ENCODE measurements at regions not wholly inside any gene's neighbourhood (a gene's known extent, or its start where the extent isn't known, plus 50 kb on each side); places are given as distances from the start of the nearest gene placed in this dataset.
A peak's percentile ranks its signal among the peaks of the same experiment; 100 is the strongest.

DNA sequence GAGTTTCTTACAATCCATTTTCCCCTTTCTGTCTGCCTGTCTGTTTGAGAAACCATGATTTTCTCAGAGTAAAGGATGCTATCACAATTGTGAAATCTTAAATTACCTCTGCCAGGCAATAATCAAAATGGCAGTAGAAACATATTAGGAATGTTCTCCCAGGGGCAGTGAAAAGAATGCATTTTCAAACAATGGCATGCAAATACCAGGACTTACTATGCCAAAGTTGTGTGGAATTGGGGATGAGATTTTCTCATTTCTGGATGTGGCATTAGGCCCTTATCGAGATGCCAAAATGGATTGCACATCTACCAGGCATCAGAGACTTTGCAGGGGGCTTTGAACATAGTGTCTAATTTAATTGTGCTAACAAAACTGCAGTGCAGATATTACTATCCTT, 821.4 kb downstream of the RNF144A start:
- TF ChIP-seq, protein P1, sequence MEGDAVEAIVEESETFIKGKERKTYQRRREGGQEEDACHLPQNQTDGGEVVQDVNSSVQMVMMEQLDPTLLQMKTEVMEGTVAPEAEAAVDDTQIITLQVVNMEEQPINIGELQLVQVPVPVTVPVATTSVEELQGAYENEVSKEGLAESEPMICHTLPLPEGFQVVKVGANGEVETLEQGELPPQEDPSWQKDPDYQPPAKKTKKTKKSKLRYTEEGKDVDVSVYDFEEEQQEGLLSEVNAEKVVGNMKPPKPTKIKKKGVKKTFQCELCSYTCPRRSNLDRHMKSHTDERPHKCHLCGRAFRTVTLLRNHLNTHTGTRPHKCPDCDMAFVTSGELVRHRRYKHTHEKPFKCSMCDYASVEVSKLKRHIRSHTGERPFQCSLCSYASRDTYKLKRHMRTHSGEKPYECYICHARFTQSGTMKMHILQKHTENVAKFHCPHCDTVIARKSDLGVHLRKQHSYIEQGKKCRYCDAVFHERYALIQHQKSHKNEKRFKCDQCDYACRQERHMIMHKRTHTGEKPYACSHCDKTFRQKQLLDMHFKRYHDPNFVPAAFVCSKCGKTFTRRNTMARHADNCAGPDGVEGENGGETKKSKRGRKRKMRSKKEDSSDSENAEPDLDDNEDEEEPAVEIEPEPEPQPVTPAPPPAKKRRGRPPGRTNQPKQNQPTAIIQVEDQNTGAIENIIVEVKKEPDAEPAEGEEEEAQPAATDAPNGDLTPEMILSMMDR (IDR thresholded peaks at IDR 0.05; ENCODE audit: low read depth, low read length) = no peak
- no peak for DNase-seq (ENCODE audit: low read depth in 2 of 2)
- H3K4me3 ChIP-seq (replicated peaks in 1 of 2; ENCODE audit: low read depth in 2 of 2, low read length in 2 of 2) = no peak overlapping the region

DNA sequence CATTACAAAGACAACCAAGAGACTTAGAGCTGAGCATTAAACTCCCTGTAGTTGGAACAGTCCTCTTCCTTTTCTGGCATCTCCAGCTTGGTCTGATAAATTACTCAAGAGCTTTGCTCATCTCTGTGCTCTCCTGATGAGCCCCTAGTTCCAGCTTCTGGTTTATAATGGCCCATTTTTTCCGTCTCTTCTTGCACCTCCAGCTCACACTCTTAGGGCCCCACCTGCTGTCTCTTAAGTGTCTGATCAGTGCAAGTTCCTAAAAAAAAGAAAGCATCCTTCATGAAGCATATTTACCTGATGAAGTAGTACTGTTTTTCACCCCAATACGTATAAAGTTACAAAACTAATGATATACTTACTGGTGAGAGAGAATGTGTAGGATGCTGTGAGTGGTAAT, 822.9 kb downstream of the RNF144A start:
- DNase-seq (ENCODE audit: low read depth in 2 of 2) = no peak
- H3K4me3 ChIP-seq (replicated peaks in 1 of 2; ENCODE audit: low read depth in 2 of 2, low read length in 2 of 2) = no peak overlapping the region
- TF ChIP-seq, protein P1 (IDR thresholded peaks at IDR 0.05; ENCODE audit: low read depth, low read length) = no peak

DNA sequence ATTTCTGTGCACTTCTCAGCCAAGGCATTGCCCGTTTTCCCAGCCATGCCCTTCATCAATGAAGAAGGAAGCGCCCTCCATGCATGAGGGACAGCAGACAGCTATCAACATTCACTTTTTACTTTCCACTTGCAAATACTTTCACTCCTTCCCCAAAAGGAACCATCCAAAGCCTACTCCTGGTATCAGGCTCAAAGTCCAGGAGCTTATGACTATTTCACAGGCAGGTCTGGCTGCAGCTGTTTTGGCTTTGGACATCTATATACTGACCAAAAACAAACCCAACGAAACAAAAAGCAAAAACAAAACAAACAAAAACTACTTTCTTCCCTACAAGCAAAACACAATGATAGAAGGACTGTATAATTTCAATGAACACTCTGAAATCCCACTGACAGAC, 825.1 kb downstream of the RNF144A start:
- DNase-seq (ENCODE audit: low read depth in 2 of 2) = no peak
- no peak overlapping the region for H3K4me3 ChIP-seq (replicated peaks in 1 of 2; ENCODE audit: low read depth in 2 of 2, low read length in 2 of 2)
- TF ChIP-seq, protein P1 (IDR thresholded peaks at IDR 0.05; ENCODE audit: low read depth, low read length) = no peak

DNA sequence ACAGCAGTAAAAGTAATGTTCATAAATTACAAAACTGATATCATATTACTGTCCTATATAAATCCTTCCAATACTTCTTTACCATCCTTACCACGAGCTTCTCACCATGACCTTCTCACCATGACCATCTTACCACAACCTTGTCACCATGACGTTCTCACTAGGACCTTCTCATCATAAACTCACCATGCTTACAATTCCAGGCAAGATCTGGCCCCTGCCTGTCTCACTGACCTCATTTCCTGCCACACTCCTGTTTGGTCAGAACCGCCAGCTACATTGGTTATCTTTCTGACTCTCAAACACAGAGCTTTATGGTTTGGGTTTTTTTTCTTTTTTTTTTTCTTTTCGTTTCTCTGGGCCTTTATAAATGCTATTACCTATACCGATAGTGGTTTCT, 827.6 kb downstream of the RNF144A start:
- no peak overlapping the region for H3K4me3 ChIP-seq (replicated peaks in 1 of 2; ENCODE audit: low read depth in 2 of 2, low read length in 2 of 2)
- no peak for DNase-seq (ENCODE audit: low read depth in 2 of 2)
- TF ChIP-seq, protein P1 (IDR thresholded peaks at IDR 0.05; ENCODE audit: low read depth, low read length) = no peak

DNA sequence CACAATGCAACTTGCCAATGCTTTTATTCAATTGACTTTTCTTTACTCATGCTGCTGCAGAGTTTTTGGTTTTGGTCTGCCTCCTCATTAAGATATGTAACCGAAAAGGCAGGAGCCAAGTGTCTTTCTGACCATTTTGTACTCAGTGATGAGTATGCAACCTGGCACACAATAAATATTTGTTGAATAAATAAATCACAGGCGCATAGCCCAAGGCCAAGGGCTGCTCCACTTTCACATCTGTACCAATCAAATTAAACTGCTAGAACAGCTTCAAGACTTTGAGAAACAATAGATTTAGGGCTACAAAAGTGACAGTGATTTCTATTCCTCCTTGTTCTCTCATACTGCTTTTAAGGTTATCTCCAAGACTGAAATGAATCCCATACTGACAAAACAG, 828.2 kb downstream of the RNF144A start:
- DNase-seq (ENCODE audit: low read depth in 2 of 2) = no peak
- TF ChIP-seq, protein P1 (IDR thresholded peaks at IDR 0.05; ENCODE audit: low read depth, low read length) = no peak
- H3K4me3 ChIP-seq (replicated peaks in 1 of 2; ENCODE audit: low read depth in 2 of 2, low read length in 2 of 2) = no peak overlapping the region

DNA sequence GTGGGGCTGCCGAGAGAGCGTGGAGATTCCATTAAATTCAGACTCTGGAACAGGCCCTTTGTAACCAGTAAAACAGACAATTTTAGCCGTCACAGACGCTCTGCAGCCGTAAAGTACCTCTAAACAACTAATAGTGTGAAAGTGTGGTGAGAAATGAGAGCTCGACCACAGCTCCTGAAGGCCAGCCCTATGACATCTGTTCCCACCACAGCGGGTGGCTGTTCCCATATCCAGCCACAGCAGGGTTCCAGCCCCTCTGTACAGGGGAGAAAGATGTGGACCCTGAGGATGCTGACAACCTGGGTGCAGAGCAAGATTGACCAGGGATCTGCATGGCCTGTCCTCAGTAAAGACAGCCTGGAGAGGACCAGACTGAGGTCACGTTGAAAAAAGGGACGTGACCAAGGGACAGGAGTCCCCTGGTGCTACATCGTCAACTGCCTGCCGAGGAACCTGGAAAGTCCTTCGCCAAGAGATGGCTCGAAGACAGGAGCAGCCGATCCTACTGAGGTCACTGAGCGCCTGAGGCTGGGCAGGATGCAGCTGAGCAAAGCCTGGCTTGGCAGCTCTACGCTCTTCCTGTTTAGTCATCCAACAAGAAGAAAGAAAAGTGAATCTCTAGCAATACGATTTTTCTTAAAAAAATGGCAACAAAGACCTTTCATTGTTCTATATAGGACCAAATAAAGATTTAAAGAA, 831.7 kb downstream of the RNF144A start:
- peak in 1 of 2 donors; percentile 8 for DNase-seq (ENCODE audit: low read depth in 2 of 2)
- TF ChIP-seq, protein P1 (IDR thresholded peaks at IDR 0.05; ENCODE audit: low read depth, low read length) = no peak
- H3K4me3 ChIP-seq (replicated peaks in 1 of 2; ENCODE audit: low read depth in 2 of 2, low read length in 2 of 2) = no peak overlapping the region
